ENCODE measurements at regions not wholly inside any gene's neighbourhood (a gene's known extent, or its start where the extent isn't known, plus 50 kb on each side); places are given as distances from the start of the nearest gene placed in this dataset.
"Not testable (repeated sequence)": the region's sequence is repeated elsewhere in the genome, so short reads cannot be mapped to it uniquely, and the experiment has no call there.

GRCh38 chr10:117492504-117492903 lies 50.0 kb upstream of the EMX2 start:
- no peak overlapping the region for H3K4me3 ChIP-seq (ENCODE audit: low read length in 2 of 2)
- H3K9ac ChIP-seq (ENCODE audit: low read length in 2 of 2) = no peak overlapping the region
- peaks cover 0 to 2% of the 10 kb centered on the region in 2 donors for H3K9me3 ChIP-seq (ENCODE audit: control insufficient read depth in 2 of 2, low read length in 2 of 2)
- no peaks in the 10 kb centered on the region for H3K36me3 ChIP-seq (ENCODE audit: control insufficient read depth in 2 of 2, insufficient read depth in 2 of 2, low read length in 2 of 2)
- H3K27me3 ChIP-seq (ENCODE audit: control insufficient read depth in 1 of 2, insufficient read depth in 2 of 2, low read length in 2 of 2) = peaks cover 12 to 18% of the 10 kb centered on the region in 2 donors
- H3K27ac ChIP-seq (ENCODE audit: low read length) = no peak overlapping the region
- peaks cover 2% of the 10 kb centered on the region for H3K4me1 ChIP-seq (ENCODE audit: control insufficient read depth, insufficient read depth, low read length)

- H3K36me3 ChIP-seq (ENCODE audit: control insufficient read depth in 2 of 2, insufficient read depth in 2 of 2, low read length in 2 of 2) = no peaks in the 10 kb centered on the region
- H3K27ac ChIP-seq (ENCODE audit: low read length) = no peak overlapping the region
- H3K4me1 ChIP-seq (ENCODE audit: control insufficient read depth, insufficient read depth, low read length) = no peaks in the 10 kb centered on the region
- peaks cover 12 to 18% of the 10 kb centered on the region in 2 donors for H3K27me3 ChIP-seq (ENCODE audit: control insufficient read depth in 1 of 2, insufficient read depth in 2 of 2, low read length in 2 of 2)
- no peak overlapping the region for H3K4me3 ChIP-seq (ENCODE audit: low read length in 2 of 2)
- H3K9ac ChIP-seq (ENCODE audit: low read length in 2 of 2) = no peak overlapping the region
- peaks cover 0 to 2% of the 10 kb centered on the region in 2 donors for H3K9me3 ChIP-seq (ENCODE audit: control insufficient read depth in 2 of 2, low read length in 2 of 2)
Observed at GRCh38 chr10:117488004-117488403, 54.5 kb upstream of the EMX2 start.

GRCh38 chr10:117486606-117487005 lies 55.9 kb upstream of the EMX2 start:
- Histone ChIP-seq H3K27ac (ENCODE audit: low read length) (no peak overlapping the region), H3K4me3 (ENCODE audit: low read length in 2 of 2) (no peak overlapping the region), H3K4me1 (ENCODE audit: control insufficient read depth, insufficient read depth, low read length) (no peaks in the 10 kb centered on the region), H3K36me3 (ENCODE audit: control insufficient read depth in 2 of 2, insufficient read depth in 2 of 2, low read length in 2 of 2) (no peaks in the 10 kb centered on the region), H3K9me3 (ENCODE audit: control insufficient read depth in 2 of 2, low read length in 2 of 2) (peaks cover 0 to 2% of the 10 kb centered on the region in 2 donors), H3K27me3 (ENCODE audit: control insufficient read depth in 1 of 2, insufficient read depth in 2 of 2, low read length in 2 of 2) (peaks cover 8% of the 10 kb centered on the region in 2 donors), H3K9ac (ENCODE audit: low read length in 2 of 2) (no peak overlapping the region)

GRCh38 chr10:117483056-117483590 lies 59.4 kb upstream of the EMX2 start:
- peaks cover 0 to 10% of the 10 kb centered on the region in 2 donors for H3K27me3 ChIP-seq (ENCODE audit: control insufficient read depth in 1 of 2, insufficient read depth in 2 of 2, low read length in 2 of 2)

GRCh38 chr10:117481011-117481410 lies 61.5 kb upstream of the EMX2 start:
- H3K9ac ChIP-seq (ENCODE audit: low read length in 2 of 2); H3K27me3 ChIP-seq (ENCODE audit: control insufficient read depth in 1 of 2, insufficient read depth in 2 of 2, low read length in 2 of 2); H3K4me1 ChIP-seq (ENCODE audit: control insufficient read depth, insufficient read depth, low read length); H3K4me3 ChIP-seq (ENCODE audit: low read length in 2 of 2); H3K36me3 ChIP-seq (ENCODE audit: control insufficient read depth in 2 of 2, insufficient read depth in 2 of 2, low read length in 2 of 2); H3K9me3 ChIP-seq (ENCODE audit: control insufficient read depth in 2 of 2, low read length in 2 of 2); H3K27ac ChIP-seq (ENCODE audit: low read length): not testable (repeated sequence)

More at GRCh38 chr10:117483056-117483590, 59.4 kb upstream of the EMX2 start:
- Histone ChIP-seq H3K4me1 (ENCODE audit: control insufficient read depth, insufficient read depth, low read length) (no peaks in the 10 kb centered on the region), H3K36me3 (ENCODE audit: control insufficient read depth in 2 of 2, insufficient read depth in 2 of 2, low read length in 2 of 2) (no peaks in the 10 kb centered on the region), H3K9ac (ENCODE audit: low read length in 2 of 2) (no peak overlapping the region), H3K4me3 (ENCODE audit: low read length in 2 of 2) (no peak overlapping the region), H3K27ac (ENCODE audit: low read length) (no peak overlapping the region), H3K9me3 (ENCODE audit: control insufficient read depth in 2 of 2, low read length in 2 of 2) (no peaks in the 10 kb centered on the region)

- H3K9ac ChIP-seq (ENCODE audit: low read length in 2 of 2) = no peak overlapping the region
- H3K27ac ChIP-seq (ENCODE audit: low read length) = no peak overlapping the region
- no peaks in the 10 kb centered on the region for H3K4me1 ChIP-seq (ENCODE audit: control insufficient read depth, insufficient read depth, low read length)
Observed at GRCh38 chr10:117480097-117480496, 62.4 kb upstream of the EMX2 start.

GRCh38 chr10:117477961-117478670 lies 64.4 kb upstream of the EMX2 start:
- H3K9me3 ChIP-seq (ENCODE audit: control insufficient read depth in 2 of 2, low read length in 2 of 2) = peaks cover 0 to 5% of the 10 kb centered on the region in 2 donors
- H3K9ac ChIP-seq (ENCODE audit: low read length in 2 of 2) = no peak overlapping the region
- peaks cover 0 to 10% of the 10 kb centered on the region in 2 donors for H3K27me3 ChIP-seq (ENCODE audit: control insufficient read depth in 1 of 2, insufficient read depth in 2 of 2, low read length in 2 of 2)
- no peak overlapping the region for H3K4me3 ChIP-seq (ENCODE audit: low read length in 2 of 2)
- no peaks in the 10 kb centered on the region for H3K36me3 ChIP-seq (ENCODE audit: control insufficient read depth in 2 of 2, insufficient read depth in 2 of 2, low read length in 2 of 2)
- no peak overlapping the region for H3K27ac ChIP-seq (ENCODE audit: low read length)
- H3K4me1 ChIP-seq (ENCODE audit: control insufficient read depth, insufficient read depth, low read length) = no peaks in the 10 kb centered on the region

More at GRCh38 chr10:117480097-117480496, 62.4 kb upstream of the EMX2 start:
- H3K27me3 ChIP-seq (ENCODE audit: control insufficient read depth in 1 of 2, insufficient read depth in 2 of 2, low read length in 2 of 2) = peaks cover 0 to 10% of the 10 kb centered on the region in 2 donors
- H3K9me3 ChIP-seq (ENCODE audit: control insufficient read depth in 2 of 2, low read length in 2 of 2) = peaks cover 0 to 3% of the 10 kb centered on the region in 2 donors
- no peaks in the 10 kb centered on the region for H3K36me3 ChIP-seq (ENCODE audit: control insufficient read depth in 2 of 2, insufficient read depth in 2 of 2, low read length in 2 of 2)
- no peak overlapping the region for H3K4me3 ChIP-seq (ENCODE audit: low read length in 2 of 2)

- H3K27ac ChIP-seq (ENCODE audit: low read length) = no peak overlapping the region
Observed at GRCh38 chr10:117477211-117477947, 65.2 kb upstream of the EMX2 start.

GRCh38 chr10:117476716-117477115 lies 65.8 kb upstream of the EMX2 start:
- peaks cover 0 to 12% of the 10 kb centered on the region in 2 donors for H3K27me3 ChIP-seq (ENCODE audit: control insufficient read depth in 1 of 2, insufficient read depth in 2 of 2, low read length in 2 of 2)
- H3K4me1 ChIP-seq (ENCODE audit: control insufficient read depth, insufficient read depth, low read length) = no peaks in the 10 kb centered on the region
- peaks cover 0 to 5% of the 10 kb centered on the region in 2 donors for H3K9me3 ChIP-seq (ENCODE audit: control insufficient read depth in 2 of 2, low read length in 2 of 2)
- H3K27ac ChIP-seq (ENCODE audit: low read length) = no peak overlapping the region
- H3K36me3 ChIP-seq (ENCODE audit: control insufficient read depth in 2 of 2, insufficient read depth in 2 of 2, low read length in 2 of 2) = no peaks in the 10 kb centered on the region
- no peak overlapping the region for H3K4me3 ChIP-seq (ENCODE audit: low read length in 2 of 2)
- H3K9ac ChIP-seq (ENCODE audit: low read length in 2 of 2) = no peak overlapping the region

More at GRCh38 chr10:117477211-117477947, 65.2 kb upstream of the EMX2 start:
- Histone ChIP-seq H3K4me1 (ENCODE audit: control insufficient read depth, insufficient read depth, low read length) (no peaks in the 10 kb centered on the region), H3K9me3 (ENCODE audit: control insufficient read depth in 2 of 2, low read length in 2 of 2) (peaks cover 0 to 5% of the 10 kb centered on the region in 2 donors), H3K9ac (ENCODE audit: low read length in 2 of 2) (no peak overlapping the region), H3K27me3 (ENCODE audit: control insufficient read depth in 1 of 2, insufficient read depth in 2 of 2, low read length in 2 of 2) (peaks cover 0 to 10% of the 10 kb centered on the region in 2 donors), H3K36me3 (ENCODE audit: control insufficient read depth in 2 of 2, insufficient read depth in 2 of 2, low read length in 2 of 2) (no peaks in the 10 kb centered on the region), H3K4me3 (ENCODE audit: low read length in 2 of 2) (no peak overlapping the region)

- no peak overlapping the region for H3K9ac ChIP-seq (ENCODE audit: low read length in 2 of 2)
- no peak overlapping the region for H3K27ac ChIP-seq (ENCODE audit: low read length)
- H3K9me3 ChIP-seq (ENCODE audit: control insufficient read depth in 2 of 2, low read length in 2 of 2) = peaks cover 0 to 5% of the 10 kb centered on the region in 2 donors
- H3K4me1 ChIP-seq (ENCODE audit: control insufficient read depth, insufficient read depth, low read length) = no peaks in the 10 kb centered on the region
- peaks cover 0 to 12% of the 10 kb centered on the region in 2 donors for H3K27me3 ChIP-seq (ENCODE audit: control insufficient read depth in 1 of 2, insufficient read depth in 2 of 2, low read length in 2 of 2)
- H3K4me3 ChIP-seq (ENCODE audit: low read length in 2 of 2) = no peak overlapping the region
- no peaks in the 10 kb centered on the region for H3K36me3 ChIP-seq (ENCODE audit: control insufficient read depth in 2 of 2, insufficient read depth in 2 of 2, low read length in 2 of 2)
Observed at GRCh38 chr10:117476281-117476680, 66.3 kb upstream of the EMX2 start.

All from stomach smooth muscle (tissue), 2 donors.